LNCaP clone FGC (cell line): ENCODE measurements at regions not wholly inside any gene's neighbourhood (a gene's known extent, or its start where the extent isn't known, plus 50 kb on each side); places are given as distances from the start of the nearest gene placed in this dataset.

ENCODE experiments used
- DNase-seq: peaks from one replicate; pipeline ENCODE4 v3.0.0-alpha.2; 2011; ENCODE audit warnings: low read depth
- H3K4me3 ChIP-seq: 2 replicates; pipeline ENCODE4 v1.5.1; 2011; ENCODE audit warnings: mild to moderate bottlenecking, low read depth, low read length, control low read depth
- CTCF ChIP-seq: IDR thresholded peaks from 2 replicates; pipeline ENCODE4 v1.5.1; 2012; ENCODE audit warnings: mild to moderate bottlenecking; ENCODE audit not compliant: control insufficient read depth, insufficient read depth; ENCODE audit errors: extremely low read depth

- no peak for DNase-seq
Measured at GRCh38 chrX:39603230-39603629, 494.5 kb downstream of the BCOR start.

GRCh38 chrX:39605183-39605582, 492.6 kb downstream of the BCOR start:
- DNase-seq: no peak
- no peak overlapping the region for H3K4me3 ChIP-seq
- TF ChIP-seq CTCF: no peak

More at GRCh38 chrX:39603230-39603629, 494.5 kb downstream of the BCOR start:
- no peak for TF ChIP-seq CTCF
- H3K4me3 ChIP-seq: no peak overlapping the region

GRCh38 chrX:39605866-39606265, 491.9 kb downstream of the BCOR start:
- DNase-seq: no peak
- TF ChIP-seq CTCF: no peak
- no peak overlapping the region for H3K4me3 ChIP-seq

GRCh38 chrX:39609941-39610340, 487.8 kb downstream of the BCOR start:
- TF ChIP-seq CTCF: no peak
- no peak overlapping the region for H3K4me3 ChIP-seq
- DNase-seq: no peak

- DNase-seq: no peak
Measured at GRCh38 chrX:39611468-39611867, 486.3 kb downstream of the BCOR start.

GRCh38 chrX:39613482-39613995, 484.2 kb downstream of the BCOR start:
- no peak for DNase-seq
- TF ChIP-seq CTCF: no peak
- peak overlapping the region; percentile 30 for H3K4me3 ChIP-seq

More at GRCh38 chrX:39611468-39611867, 486.3 kb downstream of the BCOR start:
- no peak overlapping the region for H3K4me3 ChIP-seq
- TF ChIP-seq CTCF: no peak

GRCh38 chrX:39613997-39614679, 483.6 kb downstream of the BCOR start:
- peak overlapping the region; percentile 30 for H3K4me3 ChIP-seq
- no peak for DNase-seq
- TF ChIP-seq CTCF: no peak
